K562 (cell line): ENCODE measurements at regions not wholly inside any gene's neighbourhood (a gene's known extent, or its start where the extent isn't known, plus 50 kb on each side); places are given as distances from the start of the nearest gene placed in this dataset.

Experiments used
- ATAC-seq: fragments of 200-7000 bp; cut with Tn5 transposase; 3 replicates; pipeline ENCODE4 v1.9.1; 2020; ENCODE audit warnings: moderate library complexity
- BruUV-seq: library from RNA; stranded (reverse); fragments of 400-500 nt; replicated peaks from 2 replicates; lab custom pipeline; 2021; lab: Mats Ljungman, UMichigan
- CTCF ChIA-PET: fragments of 300-600 bp; formaldehyde crosslinking; extraction: SDS; loops from one replicate; lab custom pipeline; 2021; ENCODE audit warnings: low intra/inter-chr PET ratio; lab: Yijun Ruan, JAX
- POLR2A ChIA-PET: fragments of 300-600, 350-650 bp; sonication (Branson Sonifier 250); formaldehyde crosslinking; extraction: SDS; loops from one replicate; lab custom pipeline; 2021; ENCODE audit warnings: antibody characterized with exemption, inconsistent platforms; lab: Yijun Ruan, JAX
- DNase-seq, 4 experiments: peaks; one replicate each; pipeline versions ENCODE4 v3.0.0 to v3.0.0-alpha.2; 2011 to 2018; ENCODE audit warnings: low spot score in 3 of 4, mixed read lengths in 3 of 4; ENCODE audit errors: extremely low read depth in 1 of 4
- FAIRE-seq: peaks from 2 replicates; lab custom pipeline; 2011; peaks lifted over from hg19 to GRCh38; lab: Jason Lieb, UNC
- H2AFZ ChIP-seq: 2 replicates; pipeline ENCODE4 v1.6.0; 2011; ENCODE audit warnings: low read depth, low read length, control low read depth, inconsistent platforms
- H3K27ac ChIP-seq: fragments of 200-600 bp; 3 replicates; pipeline ENCODE4 v1.8.0; 2011; ENCODE audit warnings: low read depth, mild to moderate bottlenecking, control low read depth, inconsistent platforms, low read length, moderate library complexity, mixed read lengths; ENCODE audit errors: extremely low read depth
- H3K27me3 ChIP-seq, 2 experiments: fragments of 300-600 bp in 1 of 2; 2 replicates in 1 of 2; 3 replicates in 1 of 2; pipeline versions ENCODE4 v1.6.0 to v1.8.0; 2011; ENCODE audit warnings: inconsistent platforms in 2 of 2, low read length in 2 of 2, mild to moderate bottlenecking in 1 of 2, mixed read lengths in 1 of 2, moderate library complexity in 1 of 2; ENCODE audit not compliant: control insufficient read depth in 2 of 2, insufficient read depth in 2 of 2
- H3K36me3 ChIP-seq: fragments of 300-600 bp; 3 replicates; pipeline ENCODE4 v1.8.0; 2011; ENCODE audit warnings: mild to moderate bottlenecking, low read length, inconsistent platforms; ENCODE audit not compliant: control insufficient read depth, insufficient read depth
- H3K4me1 ChIP-seq, 2 experiments: fragments of 200-600 bp in 1 of 2; replicated peaks in 1 of 2; 2 replicates in 1 of 2; 3 replicates in 1 of 2; pipeline versions ENCODE4 v1.5.1 to v1.8.0; 2011; ENCODE audit warnings: inconsistent platforms in 2 of 2, low read length in 2 of 2, mild to moderate bottlenecking in 1 of 2, mixed read lengths in 1 of 2, moderate library complexity in 1 of 2; ENCODE audit not compliant: control insufficient read depth in 2 of 2, insufficient read depth in 2 of 2
- H3K4me2 ChIP-seq: 2 replicates; pipeline ENCODE4 v1.6.1; 2011; ENCODE audit warnings: low read length, control low read depth, inconsistent platforms, mixed read lengths; ENCODE audit not compliant: insufficient read depth
- H3K4me3 ChIP-seq: fragments of 200-600 bp; sonication (generic), shearing (Covaris generic); 2 replicates; pipeline ENCODE4 v1.5.1; 2016; ENCODE audit warnings: control low read depth, inconsistent platforms
- H3K79me2 ChIP-seq: fragments of 200-600 bp; 3 replicates; pipeline ENCODE4 v1.8.0; 2011; ENCODE audit warnings: low read length, inconsistent platforms; ENCODE audit not compliant: control insufficient read depth, insufficient read depth
- H3K9ac ChIP-seq, 2 experiments: 2 replicates each; pipeline versions ENCODE4 v1.6.0 to v1.6.1; 2011; ENCODE audit warnings: low read depth in 2 of 2, low read length in 2 of 2, control low read depth in 1 of 2, inconsistent platforms in 1 of 2, mild to moderate bottlenecking in 1 of 2, mixed read lengths in 1 of 2; ENCODE audit not compliant: insufficient read depth in 1 of 2
- H3K9me1 ChIP-seq: one replicate; pipeline ENCODE4 v1.6.0; 2011; ENCODE audit warnings: inconsistent platforms, mild to moderate bottlenecking, low read length, moderate library complexity; ENCODE audit not compliant: control insufficient read depth, insufficient read depth
- H3K9me3 ChIP-seq: replicated peaks from 2 replicates; pipeline ENCODE4 v1.5.1; 2011; ENCODE audit warnings: low read depth, low read length, inconsistent platforms; ENCODE audit not compliant: control insufficient read depth, insufficient read depth
- H4K20me1 ChIP-seq: replicated peaks from 2 replicates; pipeline ENCODE4 v1.6.1; 2011; ENCODE audit warnings: low read length, inconsistent platforms, mixed read lengths; ENCODE audit not compliant: control insufficient read depth, insufficient read depth
- EP400 ChIP-seq: fragments of 450-650 bp; IDR thresholded peaks from 2 replicates; pipeline ENCODE4 v1.6.1; 2017; ENCODE audit warnings: antibody characterized with exemption, mild to moderate bottlenecking, moderate library complexity
- GABPA ChIP-seq: fragments of 200-800 bp; sonication (Bioruptor generic); conservative IDR thresholded peaks from 2 replicates; pipeline ENCODE4 v1.6.1; 2016; ENCODE audit warnings: low read depth, missing genetic modification characterization, missing compliant biosample characterization
- RHOXF2B ChIP-seq: fragments of 250-450 bp; sonication (Bioruptor Pico); conservative IDR thresholded peaks from 2 replicates; pipeline ENCODE4 v1.5.1; 2021
- WGBS: fragments of 100-300 bp; shearing (Covaris generic); methylation state at CpG from one replicate; pipeline ENCODE4 v1.1.6; 2016; ENCODE audit warnings: low coverage, mixed read lengths; ENCODE audit not compliant: insufficient coverage; ENCODE audit errors: missing lambda C conversion rate; 5-methylcytosine and 5-hydroxymethylcytosine counted together
- in situ Hi-C: fragments of 300-500 bp; cut with MboI; formaldehyde crosslinking; loops from 4 replicates; pipeline ENCODE4 v1.15.0; 2018; ENCODE audit warnings: inconsistent platforms, mixed read lengths
- intact Hi-C: fragments of 100-400 bp; cut with micrococcal nuclease; formaldehyde crosslinking; loops from 2 replicates; pipeline ENCODE4 v1.14.2; 2022
- TF ChIP-seq, protein P1 (sequence below): fragments of 450-650 bp; IDR thresholded peaks from 2 replicates; pipeline ENCODE4 v1.7.1; 2018; ENCODE audit warnings: mild to moderate bottlenecking, low read depth; ENCODE audit not compliant: partially characterized antibody
- TF ChIP-seq, protein P2 (sequence below), 3 experiments: fragments of 200-800 bp in 1 of 3; fragments of 250-450 bp in 1 of 3; fragments of 450-650 bp in 1 of 3; sonication (Bioruptor Pico) in 1 of 3; sonication (Bioruptor generic) in 1 of 3; formaldehyde crosslinking in 1 of 3; IDR thresholded peaks; 2 replicates each; pipeline versions ENCODE4 v1.6.1 to v1.8.0; 2016 to 2022; ENCODE audit warnings: mild to moderate bottlenecking in 2 of 3, missing genetic modification characterization in 2 of 3, missing compliant biosample characterization in 1 of 3, moderate library complexity in 1 of 3

DNA sequence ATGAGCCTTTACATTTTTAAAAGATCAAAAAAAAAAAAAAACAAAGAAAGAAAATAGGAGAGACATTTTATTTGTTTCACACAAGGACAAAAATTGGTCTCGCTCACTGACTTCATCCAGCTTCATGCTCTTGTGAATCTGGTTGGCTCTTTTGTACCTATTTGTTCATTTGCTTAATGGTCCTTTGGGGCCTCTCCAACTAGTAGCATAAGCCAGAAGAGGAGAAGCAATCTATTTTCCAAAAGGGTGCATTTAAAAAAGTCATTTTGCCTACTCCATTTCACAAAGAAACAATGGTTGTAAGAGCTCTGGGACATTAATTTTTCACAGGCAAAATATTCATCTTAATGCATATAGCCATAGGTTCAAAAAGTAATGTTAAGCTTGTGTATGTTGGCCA, 168.3 kb upstream of the ADAMTS9 start:
- ATAC-seq (no peak), DNase-seq (no peak)
- no TSS peak for BruUV-seq
- Histone ChIP-seq H3K36me3 (no peaks in the 10 kb centered on the region), H3K79me2 (no peaks in the 10 kb centered on the region), H3K27me3 (no peaks in the 10 kb centered on the region), H3K4me2 (no peak overlapping the region), H3K9me3 (no peaks in the 10 kb centered on the region), H3K9me1 (no peaks in the 10 kb centered on the region), H2AFZ (no peak overlapping the region), H3K9ac (no peak overlapping the region), H3K4me3 (no peak overlapping the region)
- WGBS = 31% methylated on average over 1 of the region's 1 CpG
- POLR2A ChIA-PET = interaction anchor here (1.3 kb wide), 1 partner anchor 15 kb away, joined by 4 read pairs; no protein-coding TSS in a partner anchor
- intact Hi-C loops = no loop called here
- in situ Hi-C loops = no loop called here
- no peak for TF ChIP-seq GABPA (tag)
- TF ChIP-seq, protein P1, sequence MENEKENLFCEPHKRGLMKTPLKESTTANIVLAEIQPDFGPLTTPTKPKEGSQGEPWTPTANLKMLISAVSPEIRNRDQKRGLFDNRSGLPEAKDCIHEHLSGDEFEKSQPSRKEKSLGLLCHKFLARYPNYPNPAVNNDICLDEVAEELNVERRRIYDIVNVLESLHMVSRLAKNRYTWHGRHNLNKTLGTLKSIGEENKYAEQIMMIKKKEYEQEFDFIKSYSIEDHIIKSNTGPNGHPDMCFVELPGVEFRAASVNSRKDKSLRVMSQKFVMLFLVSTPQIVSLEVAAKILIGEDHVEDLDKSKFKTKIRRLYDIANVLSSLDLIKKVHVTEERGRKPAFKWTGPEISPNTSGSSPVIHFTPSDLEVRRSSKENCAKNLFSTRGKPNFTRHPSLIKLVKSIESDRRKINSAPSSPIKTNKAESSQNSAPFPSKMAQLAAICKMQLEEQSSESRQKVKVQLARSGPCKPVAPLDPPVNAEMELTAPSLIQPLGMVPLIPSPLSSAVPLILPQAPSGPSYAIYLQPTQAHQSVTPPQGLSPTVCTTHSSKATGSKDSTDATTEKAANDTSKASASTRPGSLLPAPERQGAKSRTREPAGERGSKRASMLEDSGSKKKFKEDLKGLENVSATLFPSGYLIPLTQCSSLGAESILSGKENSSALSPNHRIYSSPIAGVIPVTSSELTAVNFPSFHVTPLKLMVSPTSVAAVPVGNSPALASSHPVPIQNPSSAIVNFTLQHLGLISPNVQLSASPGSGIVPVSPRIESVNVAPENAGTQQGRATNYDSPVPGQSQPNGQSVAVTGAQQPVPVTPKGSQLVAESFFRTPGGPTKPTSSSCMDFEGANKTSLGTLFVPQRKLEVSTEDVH = no peak
- TF ChIP-seq EP400 = no peak
- no peak for TF ChIP-seq RHOXF2B
- TF ChIP-seq, protein P2, sequence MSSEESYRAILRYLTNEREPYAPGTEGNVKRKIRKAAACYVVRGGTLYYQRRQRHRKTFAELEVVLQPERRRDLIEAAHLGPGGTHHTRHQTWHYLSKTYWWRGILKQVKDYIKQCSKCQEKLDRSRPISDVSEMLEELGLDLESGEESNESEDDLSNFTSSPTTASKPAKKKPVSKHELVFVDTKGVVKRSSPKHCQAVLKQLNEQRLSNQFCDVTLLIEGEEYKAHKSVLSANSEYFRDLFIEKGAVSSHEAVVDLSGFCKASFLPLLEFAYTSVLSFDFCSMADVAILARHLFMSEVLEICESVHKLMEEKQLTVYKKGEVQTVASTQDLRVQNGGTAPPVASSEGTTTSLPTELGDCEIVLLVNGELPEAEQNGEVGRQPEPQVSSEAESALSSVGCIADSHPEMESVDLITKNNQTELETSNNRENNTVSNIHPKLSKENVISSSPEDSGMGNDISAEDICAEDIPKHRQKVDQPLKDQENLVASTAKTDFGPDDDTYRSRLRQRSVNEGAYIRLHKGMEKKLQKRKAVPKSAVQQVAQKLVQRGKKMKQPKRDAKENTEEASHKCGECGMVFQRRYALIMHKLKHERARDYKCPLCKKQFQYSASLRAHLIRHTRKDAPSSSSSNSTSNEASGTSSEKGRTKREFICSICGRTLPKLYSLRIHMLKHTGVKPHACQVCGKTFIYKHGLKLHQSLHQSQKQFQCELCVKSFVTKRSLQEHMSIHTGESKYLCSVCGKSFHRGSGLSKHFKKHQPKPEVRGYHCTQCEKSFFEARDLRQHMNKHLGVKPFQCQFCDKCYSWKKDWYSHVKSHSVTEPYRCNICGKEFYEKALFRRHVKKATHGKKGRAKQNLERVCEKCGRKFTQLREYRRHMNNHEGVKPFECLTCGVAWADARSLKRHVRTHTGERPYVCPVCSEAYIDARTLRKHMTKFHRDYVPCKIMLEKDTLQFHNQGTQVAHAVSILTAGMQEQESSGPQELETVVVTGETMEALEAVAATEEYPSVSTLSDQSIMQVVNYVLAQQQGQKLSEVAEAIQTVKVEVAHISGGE (CRISPR knock-in tag; IDR thresholded peaks at IDR 0.05) = peak in 1 of 3 experiments; percentile 17; a peak in 1 of 6 replicates
- TF ChIP-seq, all 486 proteins: peak for 1
- FAIRE-seq = no peak
- no peaks in the 10 kb centered on the region for H4K20me1 ChIP-seq
- no peak overlapping the region for H3K27ac ChIP-seq
- CTCF ChIA-PET = no interaction called here
- no peaks in the 10 kb centered on the region for H3K4me1 ChIP-seq
